Ureter (tissue), 1 donor: ENCODE measurements at regions not wholly inside any gene's neighbourhood (a gene's known extent, or its start where the extent isn't known, plus 50 kb on each side); places are given as distances from the start of the nearest gene placed in this dataset.

Experiments used
- DNase-seq: peaks from one replicate; pipeline ENCODE4 v3.0.0-alpha.2; 2020; ENCODE audit warnings: low spot score
- donor health status: DM: yes; HTN: yes; CAD: no.

DNA sequence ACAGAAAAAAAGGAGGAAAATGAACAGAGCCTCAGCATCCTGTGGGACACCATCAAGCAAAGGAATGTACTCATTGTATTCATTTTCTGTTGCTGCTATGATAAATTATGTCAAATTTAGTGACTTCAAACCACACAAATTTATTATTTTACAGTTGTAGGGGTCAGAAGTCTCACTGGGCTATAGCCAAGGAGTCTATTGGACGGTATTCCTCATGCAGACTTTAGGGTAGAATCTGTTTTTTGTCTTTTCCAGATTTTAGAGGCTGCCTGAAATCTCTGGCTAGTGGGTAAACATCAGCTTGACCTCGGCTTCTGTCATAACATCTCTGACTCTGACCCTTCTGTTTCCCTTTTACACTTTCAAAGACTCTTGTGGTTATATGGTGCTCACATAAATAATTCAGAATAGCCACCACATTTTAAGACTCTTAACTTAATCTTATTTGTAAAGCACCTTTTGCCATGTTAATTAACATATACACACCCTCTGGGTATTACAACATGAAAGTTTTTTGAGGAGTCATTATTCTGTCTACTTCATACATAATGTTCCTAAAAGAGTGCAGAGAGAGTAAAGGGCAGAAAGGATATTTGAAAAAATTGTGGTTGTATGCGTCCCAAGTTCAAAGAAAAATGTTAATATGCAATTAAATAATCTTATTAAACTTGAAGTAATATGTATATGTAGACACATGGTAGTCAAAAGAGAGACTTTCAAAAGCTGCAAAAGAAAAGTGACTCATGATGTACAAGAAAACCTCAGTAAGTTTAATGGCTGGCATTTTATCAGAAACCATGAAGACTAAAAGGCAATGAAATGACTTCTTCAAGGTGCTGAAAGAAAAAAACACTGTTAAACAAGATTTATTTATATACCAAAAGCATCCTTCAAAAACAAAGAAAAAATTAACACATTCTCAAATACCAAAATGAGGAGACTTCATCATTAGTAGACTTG, 70.8 kb upstream of the MEOX2 start:
- no peak for DNase-seq

DNA sequence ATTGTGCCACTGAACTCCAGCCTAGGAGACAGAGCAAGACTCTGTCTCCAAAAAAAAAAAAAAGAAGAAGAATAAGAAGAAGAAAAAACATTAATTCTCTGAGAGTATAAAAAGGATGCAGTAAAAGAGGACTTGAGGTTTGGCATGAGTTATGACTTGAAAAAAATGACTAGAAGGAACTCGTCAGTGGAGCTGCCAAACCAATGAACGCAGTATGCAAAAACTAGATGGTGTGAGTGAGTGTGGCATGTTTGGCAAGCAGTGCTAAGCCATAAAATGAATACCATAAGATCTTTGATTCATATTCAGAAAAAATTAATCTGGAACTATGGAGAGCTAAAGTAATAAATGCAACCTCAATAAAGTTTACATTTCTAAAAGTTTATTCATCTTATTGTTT, 68.6 kb upstream of the MEOX2 start:
- DNase-seq, result no peak

DNA sequence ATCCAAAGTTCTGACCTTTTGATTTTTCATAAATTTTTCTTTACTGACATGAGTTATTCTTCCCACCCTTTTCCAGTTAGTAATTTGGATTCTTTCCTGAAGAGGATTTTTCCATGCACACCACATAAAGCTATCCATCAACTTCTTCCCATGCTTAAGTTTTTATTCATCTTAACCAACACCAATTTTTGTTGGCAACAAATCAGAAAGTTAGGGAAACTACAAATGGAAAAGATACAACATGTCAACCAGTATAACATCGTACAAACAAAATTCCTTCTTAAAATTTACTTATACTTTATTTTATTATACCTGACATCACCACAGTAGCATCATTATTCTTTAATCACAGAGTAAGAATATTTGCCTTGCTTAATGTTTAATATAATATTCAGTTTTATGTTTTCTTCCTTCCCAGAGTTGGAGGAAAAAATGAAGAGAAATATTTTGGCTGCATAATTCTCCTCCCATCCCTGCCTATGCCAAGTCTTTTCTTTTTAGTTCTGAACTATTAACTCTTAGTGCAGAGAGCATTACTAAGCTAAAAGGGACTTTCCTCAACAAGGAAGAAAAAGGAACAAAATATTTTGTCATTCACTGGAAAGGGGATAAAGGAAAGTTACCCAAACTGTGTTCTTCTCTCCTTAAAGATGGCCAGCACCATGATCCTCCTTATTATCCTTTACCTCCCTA, 67.5 kb upstream of the MEOX2 start:
- no peak for DNase-seq

DNA sequence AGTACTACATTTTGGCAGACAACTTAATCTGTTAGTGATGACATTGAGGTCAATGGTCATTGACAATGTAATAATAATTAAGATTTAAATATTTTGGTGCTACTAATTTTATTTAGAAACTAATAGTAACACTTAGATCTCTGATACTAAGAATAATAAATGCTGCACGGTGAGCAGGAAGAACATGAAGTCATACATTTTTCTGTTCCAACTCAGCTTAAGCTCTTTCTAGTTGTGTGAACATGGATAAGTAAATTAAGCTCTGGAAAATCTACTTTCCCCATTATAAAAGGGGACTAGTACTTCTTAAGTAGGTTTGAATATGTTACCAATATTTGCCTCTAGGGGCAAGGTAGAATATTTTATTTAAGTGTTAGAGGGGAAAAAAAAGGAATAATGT, 65.9 kb upstream of the MEOX2 start:
- no peak for DNase-seq

DNA sequence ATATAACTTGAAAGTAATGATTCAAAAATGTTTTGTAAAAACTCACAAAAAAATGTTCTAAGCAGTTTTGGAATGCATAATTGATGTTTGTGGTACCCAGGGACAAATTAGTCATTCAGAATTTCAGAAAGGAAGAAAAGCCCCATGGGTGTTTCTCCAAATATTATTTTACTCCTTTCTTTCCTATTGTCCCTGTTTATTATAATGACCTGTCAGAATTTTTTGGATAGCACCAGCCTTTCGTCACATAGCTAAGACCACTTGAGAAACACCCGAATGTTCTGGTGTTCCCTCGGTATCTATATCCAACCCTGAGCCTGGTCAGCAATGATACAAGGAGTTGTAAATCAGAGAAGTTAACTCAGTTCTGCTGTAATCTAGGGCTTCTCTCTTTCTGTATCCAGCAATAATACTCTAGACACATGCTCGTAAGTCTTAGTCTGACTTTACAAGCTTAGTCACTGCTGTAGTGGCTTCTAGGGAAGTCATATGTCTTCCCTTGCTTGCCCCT, 64.8 kb upstream of the MEOX2 start:
- no peak for DNase-seq

DNA sequence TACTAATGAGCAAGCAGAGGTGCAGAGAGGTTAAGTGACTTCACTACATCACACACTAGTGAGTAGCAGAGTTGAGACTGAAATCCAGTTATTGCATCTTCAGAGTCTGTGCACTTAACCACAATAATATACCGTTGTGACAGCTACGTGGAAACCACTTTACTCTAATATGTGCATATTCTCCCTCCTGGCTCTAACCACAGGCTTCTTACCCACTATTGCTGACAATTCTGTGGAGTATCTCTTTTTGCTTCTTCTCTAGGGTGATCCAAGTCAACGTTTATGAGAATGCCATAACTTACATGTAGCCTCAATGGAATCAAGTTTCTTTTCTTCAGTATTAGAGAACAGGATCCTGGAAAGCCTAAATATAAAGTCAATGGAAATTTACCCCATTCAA, 64.2 kb upstream of the MEOX2 start:
- no peak for DNase-seq

DNA sequence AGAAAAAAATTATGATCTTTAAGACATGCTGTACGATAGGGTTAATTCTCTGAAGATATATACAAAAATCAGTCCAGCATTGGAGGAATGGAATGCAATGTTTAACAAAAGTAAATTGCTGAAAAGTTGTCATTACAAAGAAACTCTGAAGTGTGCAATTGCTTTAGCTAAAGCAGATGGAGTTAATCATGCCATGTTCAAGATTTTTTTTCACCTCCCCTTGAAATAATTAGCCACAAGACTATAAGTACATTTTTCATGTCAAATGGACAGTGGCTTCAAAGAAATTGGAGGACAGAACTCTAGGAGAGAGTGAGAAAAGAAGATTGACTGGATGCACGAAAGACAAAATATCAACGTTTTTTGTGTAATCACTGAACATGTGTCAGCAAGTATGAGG, 63.1 kb upstream of the MEOX2 start:
- no peak for DNase-seq

DNA sequence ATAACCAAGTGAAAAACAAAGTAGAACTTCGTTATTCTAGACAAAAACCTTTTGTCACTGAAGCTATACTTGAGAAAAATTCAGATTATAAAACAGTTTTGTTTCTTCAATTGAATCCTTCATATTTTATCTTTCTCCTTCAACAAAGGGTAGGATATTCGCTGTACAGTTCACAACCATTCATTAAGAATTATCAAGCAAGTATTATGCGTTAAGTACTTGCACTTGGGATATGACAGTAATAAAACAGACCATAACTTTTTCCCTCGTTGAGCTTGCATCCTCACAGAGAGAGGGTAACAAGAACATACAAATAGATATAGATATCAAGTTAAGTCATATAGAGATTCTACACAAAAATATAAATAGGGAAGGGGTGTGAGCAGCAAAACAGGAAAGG, 61.2 kb upstream of the MEOX2 start:
- no peak for DNase-seq

DNA sequence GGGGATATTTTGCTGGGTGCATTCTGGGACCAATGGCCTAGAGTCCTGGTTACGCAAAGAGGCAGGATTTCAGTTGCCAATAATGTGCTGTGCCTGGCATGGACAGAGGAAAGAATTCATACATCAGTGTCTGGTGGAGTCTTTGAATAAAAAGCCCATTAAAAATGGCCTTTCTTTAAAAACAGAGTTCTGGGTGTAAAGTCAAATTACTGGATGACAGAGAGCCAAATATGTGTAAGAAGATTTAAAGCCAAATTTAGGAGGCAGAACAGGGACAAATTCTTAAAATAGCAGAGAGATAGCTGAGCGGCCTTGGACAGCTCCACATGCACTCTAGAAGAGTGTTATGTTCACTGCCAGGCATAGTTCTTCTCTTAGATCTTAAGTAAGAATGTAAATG, 60.8 kb upstream of the MEOX2 start:
- no peak for DNase-seq

DNA sequence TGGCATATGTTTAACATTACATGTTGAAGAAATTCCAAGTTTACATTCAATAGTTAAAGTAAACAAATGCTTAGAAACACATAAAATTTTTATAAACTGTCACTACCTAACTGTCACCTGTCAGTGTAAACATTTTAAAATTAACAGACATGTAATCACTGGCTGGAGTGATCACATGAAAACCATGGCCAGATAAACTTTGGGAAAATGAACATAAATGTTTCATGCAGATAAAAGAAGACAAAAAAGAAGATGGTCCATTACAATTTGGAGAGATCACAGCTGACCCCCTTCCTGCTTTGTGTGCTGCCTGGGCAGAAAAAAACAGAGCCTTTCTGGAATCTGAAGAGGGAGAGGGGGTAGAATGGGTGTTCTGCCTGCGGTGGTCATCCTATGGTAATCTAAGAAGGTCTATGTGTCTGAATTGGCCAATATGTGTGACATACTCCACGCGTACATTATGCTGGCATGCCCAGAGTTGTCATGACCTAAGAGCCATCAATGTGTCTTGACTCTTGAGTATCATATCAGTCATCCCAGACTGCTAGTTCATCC, 57.5 kb upstream of the MEOX2 start:
- DNase-seq, result no peak

DNA sequence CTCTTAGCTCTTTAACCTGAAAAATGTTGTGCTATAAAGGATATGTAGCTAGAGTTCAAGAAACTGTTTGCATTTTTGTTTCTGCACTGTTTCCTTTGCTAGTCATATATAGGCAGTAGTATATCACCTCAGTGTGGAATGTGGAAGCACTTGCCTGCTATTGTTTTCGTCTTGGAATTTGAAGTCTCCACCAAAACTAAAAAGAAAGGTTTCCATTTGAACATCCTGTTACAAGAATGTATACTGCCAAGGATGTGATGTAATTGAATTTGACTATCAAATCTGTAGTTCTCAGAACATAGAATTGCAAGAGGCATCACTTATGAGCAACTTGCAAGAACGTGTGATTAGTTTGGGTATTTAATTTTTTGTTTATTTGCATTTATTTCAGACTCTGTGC, 51.1 kb upstream of the MEOX2 start:
- DNase-seq, result no peak
